SK-N-SH (cell line): ENCODE measurements at regions not wholly inside any gene's neighbourhood (a gene's known extent, or its start where the extent isn't known, plus 50 kb on each side); places are given as distances from the start of the nearest gene placed in this dataset.

Experiments used
- CTCF ChIA-PET: fragments of 300-600, 350-600 bp; formaldehyde crosslinking; extraction: SDS; loops from one replicate; lab custom pipeline; 2021; lab: Yijun Ruan, JAX
- POLR2A ChIA-PET: fragments of 350-600 bp; sonication (Branson Sonifier 250); formaldehyde crosslinking; extraction: SDS; loops from one replicate; lab custom pipeline; 2020; ENCODE audit warnings: antibody characterized with exemption, inconsistent platforms; lab: Yijun Ruan, JAX
- DNase-seq: peaks from one replicate; pipeline ENCODE4 v3.0.0; 2012
- H2AFZ ChIP-seq: fragments of 200-600 bp; sonication (generic); 2 replicates; pipeline ENCODE4 v1.8.1; 2016; ENCODE audit warnings: antibody characterized with exemption, mild to moderate bottlenecking, low read depth
- H3F3A ChIP-seq: fragments of 200-600 bp; sonication (generic); replicated peaks from 2 replicates; pipeline ENCODE3; 2016; ENCODE audit warnings: antibody characterized with exemption, mild to moderate bottlenecking; ENCODE audit not compliant: insufficient read depth
- H3K27ac ChIP-seq, 2 experiments: fragments of 200-500 bp in 1 of 2; fragments of 200-600 bp in 1 of 2; sonication (Bioruptor generic) in 1 of 2; sonication (generic), shearing (Covaris generic) in 1 of 2; 2 replicates each; pipeline versions ENCODE4 v1.5.1 to v1.6.1; 2014 to 2016; ENCODE audit warnings: low read depth in 2 of 2, inconsistent platforms in 1 of 2, low read length in 1 of 2, mild to moderate bottlenecking in 1 of 2, mixed read lengths in 1 of 2
- H3K27me3 ChIP-seq: fragments of 200-600 bp; sonication (generic), shearing (Covaris generic); 2 replicates; pipeline ENCODE4 v1.6.1; 2016; ENCODE audit warnings: mixed run types; ENCODE audit not compliant: insufficient read depth
- H3K36me3 ChIP-seq, 2 experiments: fragments of 200-500 bp in 1 of 2; fragments of 200-600 bp in 1 of 2; sonication (Bioruptor generic) in 1 of 2; sonication (generic) in 1 of 2; replicated peaks in 1 of 2; 2 replicates each; pipeline versions ENCODE3 to v1.5.1; 2014 to 2016; ENCODE audit warnings: low read length in 1 of 2, mild to moderate bottlenecking in 1 of 2; ENCODE audit not compliant: insufficient read depth in 2 of 2, control insufficient read depth in 1 of 2
- H3K4me1 ChIP-seq, 2 experiments: fragments of 200-500 bp in 1 of 2; fragments of 200-600 bp in 1 of 2; sonication (Bioruptor generic) in 1 of 2; sonication (generic), shearing (Covaris generic) in 1 of 2; 2 replicates each; pipeline versions ENCODE4 v1.5.1 to v1.6.1; 2014 to 2016; ENCODE audit warnings: low read depth in 1 of 2, low read length in 1 of 2, mixed run types in 1 of 2; ENCODE audit not compliant: insufficient read depth in 2 of 2, control insufficient read depth in 1 of 2
- H3K4me2 ChIP-seq: fragments of 200-600 bp; sonication (generic), shearing (Covaris generic); 2 replicates; pipeline ENCODE4 v1.6.1; 2017; ENCODE audit warnings: mixed run types
- H3K4me3 ChIP-seq, 2 experiments: fragments of 200-500 bp in 1 of 2; fragments of 200-600 bp in 1 of 2; sonication (Bioruptor generic) in 1 of 2; sonication (generic), shearing (Covaris generic) in 1 of 2; 2 replicates each; pipeline versions ENCODE4 v1.5.1 to v1.8.1; 2014 to 2016; ENCODE audit warnings: low read depth in 2 of 2, inconsistent platforms in 1 of 2, low read length in 1 of 2, mild to moderate bottlenecking in 1 of 2, mixed read lengths in 1 of 2, moderate library complexity in 1 of 2
- H3K79me2 ChIP-seq: fragments of 200-600 bp; sonication (generic); 2 replicates; pipeline ENCODE4 v1.8.1; 2017; ENCODE audit warnings: mild to moderate bottlenecking; ENCODE audit not compliant: insufficient read depth
- H3K9ac ChIP-seq: fragments of 200-600 bp; sonication (generic); 2 replicates; pipeline ENCODE4 v1.6.1; 2017; ENCODE audit warnings: mixed run types
- H3K9me2 ChIP-seq: fragments of 200-600 bp; sonication (generic); 2 replicates; pipeline ENCODE4 v1.6.1; 2017; ENCODE audit warnings: mixed run types
- H3K9me3 ChIP-seq: fragments of 200-600 bp; sonication (generic); 2 replicates; pipeline ENCODE4 v1.6.1; 2017; ENCODE audit warnings: mixed run types, mild to moderate bottlenecking, moderate library complexity
- H4K20me1 ChIP-seq: fragments of 200-600 bp; sonication (generic); 2 replicates; pipeline ENCODE4 v1.6.1; 2017; ENCODE audit warnings: mild to moderate bottlenecking, mixed run types; ENCODE audit not compliant: insufficient read depth
- CHD2 ChIP-seq: fragments of 150-350 bp; IDR thresholded peaks from 2 replicates; pipeline ENCODE4 v1.6.1; 2018; ENCODE audit warnings: low read length; ENCODE audit not compliant: partially characterized antibody
- ELF1 ChIP-seq: IDR thresholded peaks from 2 replicates; pipeline ENCODE4 v1.4.0; 2012
- EP300 ChIP-seq, 2 experiments: IDR thresholded peaks; 2 replicates each; pipeline versions ENCODE4 v1.4.0 to v1.6.1; 2012; ENCODE audit warnings: borderline replicate concordance in 1 of 2, low read depth in 1 of 2, low read length in 1 of 2
- NFIC ChIP-seq: IDR thresholded peaks from 2 replicates; pipeline ENCODE4 v1.4.0; 2012; ENCODE audit warnings: borderline replicate concordance
- TEAD4 ChIP-seq: IDR thresholded peaks from 2 replicates; pipeline ENCODE4 v1.4.0; 2012; ENCODE audit warnings: mild to moderate bottlenecking, borderline replicate concordance; ENCODE audit not compliant: insufficient read depth
- WGBS: methylation state at CpG from one replicate; pipeline ENCODE4 v1.1.6; 2017; ENCODE audit warnings: low lambda C conversion rate; 5-methylcytosine and 5-hydroxymethylcytosine counted together
- TF ChIP-seq, protein P1 (sequence below): IDR thresholded peaks from 2 replicates; pipeline ENCODE4 v1.6.1; 2012; ENCODE audit warnings: mild to moderate bottlenecking, low read depth, low read length, moderate library complexity
- TF ChIP-seq, protein P2 (sequence below): IDR thresholded peaks from 2 replicates; pipeline ENCODE4 v1.4.0; 2012; ENCODE audit warnings: low read depth
- TF ChIP-seq, protein P3 (sequence below): fragments of 150-350 bp; IDR thresholded peaks from 2 replicates; pipeline ENCODE4 v1.6.1; 2017; ENCODE audit warnings: antibody characterized with exemption, low read length, low read depth, borderline replicate concordance

DNA sequence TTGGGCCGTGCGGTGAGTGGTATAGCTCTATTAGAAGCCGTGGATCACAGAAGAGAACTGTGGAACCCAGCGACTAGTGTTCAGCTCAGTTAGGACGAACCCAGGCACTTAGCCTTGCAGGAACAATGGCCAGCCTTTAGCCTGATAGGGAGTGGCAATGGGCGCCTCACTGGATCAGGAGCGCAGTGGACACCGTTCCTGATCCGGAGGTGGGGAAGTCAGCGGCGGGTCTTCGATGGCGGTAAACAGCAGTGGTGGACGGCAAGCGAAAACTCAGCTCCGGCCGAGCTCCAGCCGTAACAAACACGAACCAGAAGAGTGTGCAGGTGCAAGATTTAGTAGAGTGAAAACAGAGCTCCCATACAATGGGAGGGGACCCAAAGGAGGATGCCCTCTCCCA is 340.0 kb downstream of the TLE4 start:
- TF ChIP-seq EP300 (IDR thresholded peaks at IDR 0.05; ENCODE audit: borderline replicate concordance in 1 of 2, low read depth in 1 of 2, low read length in 1 of 2) (no peak), ELF1 (no peak), CHD2 (no peak)
- TF ChIP-seq, protein P1, sequence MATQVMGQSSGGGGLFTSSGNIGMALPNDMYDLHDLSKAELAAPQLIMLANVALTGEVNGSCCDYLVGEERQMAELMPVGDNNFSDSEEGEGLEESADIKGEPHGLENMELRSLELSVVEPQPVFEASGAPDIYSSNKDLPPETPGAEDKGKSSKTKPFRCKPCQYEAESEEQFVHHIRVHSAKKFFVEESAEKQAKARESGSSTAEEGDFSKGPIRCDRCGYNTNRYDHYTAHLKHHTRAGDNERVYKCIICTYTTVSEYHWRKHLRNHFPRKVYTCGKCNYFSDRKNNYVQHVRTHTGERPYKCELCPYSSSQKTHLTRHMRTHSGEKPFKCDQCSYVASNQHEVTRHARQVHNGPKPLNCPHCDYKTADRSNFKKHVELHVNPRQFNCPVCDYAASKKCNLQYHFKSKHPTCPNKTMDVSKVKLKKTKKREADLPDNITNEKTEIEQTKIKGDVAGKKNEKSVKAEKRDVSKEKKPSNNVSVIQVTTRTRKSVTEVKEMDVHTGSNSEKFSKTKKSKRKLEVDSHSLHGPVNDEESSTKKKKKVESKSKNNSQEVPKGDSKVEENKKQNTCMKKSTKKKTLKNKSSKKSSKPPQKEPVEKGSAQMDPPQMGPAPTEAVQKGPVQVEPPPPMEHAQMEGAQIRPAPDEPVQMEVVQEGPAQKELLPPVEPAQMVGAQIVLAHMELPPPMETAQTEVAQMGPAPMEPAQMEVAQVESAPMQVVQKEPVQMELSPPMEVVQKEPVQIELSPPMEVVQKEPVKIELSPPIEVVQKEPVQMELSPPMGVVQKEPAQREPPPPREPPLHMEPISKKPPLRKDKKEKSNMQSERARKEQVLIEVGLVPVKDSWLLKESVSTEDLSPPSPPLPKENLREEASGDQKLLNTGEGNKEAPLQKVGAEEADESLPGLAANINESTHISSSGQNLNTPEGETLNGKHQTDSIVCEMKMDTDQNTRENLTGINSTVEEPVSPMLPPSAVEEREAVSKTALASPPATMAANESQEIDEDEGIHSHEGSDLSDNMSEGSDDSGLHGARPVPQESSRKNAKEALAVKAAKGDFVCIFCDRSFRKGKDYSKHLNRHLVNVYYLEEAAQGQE: no peak
- TF ChIP-seq, all 33 proteins: peak for 0
- H3K9ac ChIP-seq: no peak overlapping the region
- H3F3A ChIP-seq: no peaks in the 10 kb centered on the region
- no peaks in the 10 kb centered on the region for H3K4me1 ChIP-seq
- H3K9me2 ChIP-seq: no peaks in the 10 kb centered on the region
- H3K9me3 ChIP-seq: no peaks in the 10 kb centered on the region
- H3K27me3 ChIP-seq: no peaks in the 10 kb centered on the region
- ChIA-PET CTCF (interaction anchor here (1.6 kb wide), 1 partner anchor 29 kb away, joined by 4 read pairs; no protein-coding TSS in a partner anchor), POLR2A (no interaction called here)
- H3K79me2 ChIP-seq: no peaks in the 10 kb centered on the region
- no peak overlapping the region for H2AFZ ChIP-seq
- no peak overlapping the region for H3K4me2 ChIP-seq
- no peak overlapping the region for H3K4me3 ChIP-seq
- H3K36me3 ChIP-seq: no peaks in the 10 kb centered on the region
- H3K27ac ChIP-seq: no peak overlapping the region
- WGBS: 80% methylated on average over 19 of the region's 19 CpGs
- no peaks in the 10 kb centered on the region for H4K20me1 ChIP-seq
- no peak for DNase-seq

DNA sequence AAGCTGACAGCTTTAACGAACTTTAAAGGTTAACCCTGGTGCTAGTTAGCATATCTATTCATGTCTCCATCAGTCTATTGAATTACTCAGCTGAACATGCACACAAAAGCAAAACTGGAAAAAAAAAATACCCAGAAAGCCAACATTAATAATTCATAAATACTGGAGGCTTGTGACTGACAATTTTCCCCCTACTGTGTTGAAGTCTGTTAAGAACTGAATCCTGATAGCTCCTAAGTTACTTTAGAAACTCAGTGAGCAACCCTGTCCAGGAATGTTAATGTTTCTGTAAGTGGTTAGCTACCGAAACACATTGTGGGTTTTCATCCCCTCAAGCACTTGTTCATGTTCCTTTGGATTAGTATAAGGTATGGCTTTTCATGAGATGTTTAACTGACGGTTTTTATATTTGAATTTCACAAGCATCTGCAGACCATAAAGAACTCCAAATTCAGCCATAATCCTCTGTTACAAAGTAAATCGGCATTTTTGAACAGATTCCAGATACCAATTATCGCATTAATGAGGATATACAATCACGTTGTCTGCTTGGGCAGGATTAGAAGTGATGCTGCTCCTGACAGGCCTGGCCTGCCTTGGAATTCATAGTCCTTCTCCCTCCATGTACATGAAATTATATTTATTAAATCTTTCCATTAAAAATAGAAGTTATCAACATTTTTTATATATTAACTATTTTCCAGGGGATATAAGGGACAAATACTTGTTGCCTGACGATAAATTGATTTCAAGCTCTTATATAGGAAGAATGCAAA is 331.2 kb downstream of the TLE4 start:
- H3K9me3 ChIP-seq: no peaks in the 10 kb centered on the region
- no peak overlapping the region for H3K9ac ChIP-seq
- H3F3A ChIP-seq: no peaks in the 10 kb centered on the region
- no peaks in the 10 kb centered on the region; a peak in 1 of 4 replicates for H3K4me1 ChIP-seq
- H3K27ac ChIP-seq: no peak overlapping the region
- CTCF ChIA-PET: interaction anchor here (0.8 kb wide), 1 partner anchor 273 kb away, joined by 4 read pairs; no protein-coding TSS in a partner anchor
- 54% methylated on average over 7 of the region's 7 CpGs for WGBS
- no peak for DNase-seq
- no peaks in the 10 kb centered on the region for H4K20me1 ChIP-seq
- POLR2A ChIA-PET: no interaction called here
- no peak overlapping the region for H3K4me2 ChIP-seq
- no peaks in the 10 kb centered on the region for H3K27me3 ChIP-seq
- no peak overlapping the region for H2AFZ ChIP-seq
- H3K9me2 ChIP-seq: no peaks in the 10 kb centered on the region
- H3K36me3 ChIP-seq: no peaks in the 10 kb centered on the region
- TF ChIP-seq, protein P2, sequence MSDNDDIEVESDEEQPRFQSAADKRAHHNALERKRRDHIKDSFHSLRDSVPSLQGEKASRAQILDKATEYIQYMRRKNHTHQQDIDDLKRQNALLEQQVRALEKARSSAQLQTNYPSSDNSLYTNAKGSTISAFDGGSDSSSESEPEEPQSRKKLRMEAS: no peak
- TF ChIP-seq, protein P3, sequence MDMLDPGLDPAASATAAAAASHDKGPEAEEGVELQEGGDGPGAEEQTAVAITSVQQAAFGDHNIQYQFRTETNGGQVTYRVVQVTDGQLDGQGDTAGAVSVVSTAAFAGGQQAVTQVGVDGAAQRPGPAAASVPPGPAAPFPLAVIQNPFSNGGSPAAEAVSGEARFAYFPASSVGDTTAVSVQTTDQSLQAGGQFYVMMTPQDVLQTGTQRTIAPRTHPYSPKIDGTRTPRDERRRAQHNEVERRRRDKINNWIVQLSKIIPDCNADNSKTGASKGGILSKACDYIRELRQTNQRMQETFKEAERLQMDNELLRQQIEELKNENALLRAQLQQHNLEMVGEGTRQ: no peak
- TF ChIP-seq NFIC: no peak
- TF ChIP-seq TEAD4: no peak
- H3K4me3 ChIP-seq: no peak overlapping the region
- no peaks in the 10 kb centered on the region for H3K79me2 ChIP-seq
